ENCODE measurements at regions not wholly inside any gene's neighbourhood (a gene's known extent, or its start where the extent isn't known, plus 50 kb on each side); places are given as distances from the start of the nearest gene placed in this dataset.

- Histone ChIP-seq H3K9me1 (ENCODE audit: control insufficient read depth, insufficient read depth, low read length) (no peaks in the 10 kb centered on the region), H3K4me2 (ENCODE audit: insufficient read depth, low read length) (no peak overlapping the region), H3K9ac (ENCODE audit: insufficient read depth in 1 of 2, low read depth in 2 of 2, low read length in 2 of 2) (no peak overlapping the region), H4K20me1 (replicated peaks; ENCODE audit: control insufficient read depth, insufficient read depth, low read length) (no peaks in the 10 kb centered on the region; the same call in 1 of the 2 replicates), H3K4me1 (replicated peaks in 1 of 2; ENCODE audit: control insufficient read depth in 2 of 2, insufficient read depth in 2 of 2, low read length in 2 of 2) (no peaks in the 10 kb centered on the region; a peak in 2 of 5 replicates), H3K27me3 (ENCODE audit: control insufficient read depth in 2 of 2, insufficient read depth in 2 of 2, low read length in 2 of 2) (peaks cover 0 to 9% of the 10 kb centered on the region in 2 experiments; a peak in 1 of 5 replicates), H2AFZ (ENCODE audit: low read depth, low read length) (no peak overlapping the region), H3K27ac (ENCODE audit: extremely low read depth, low read depth, low read length) (no peak overlapping the region), H3K4me3 (no peak overlapping the region), H3K79me2 (ENCODE audit: control insufficient read depth, insufficient read depth, low read length) (no peaks in the 10 kb centered on the region), H3K36me3 (ENCODE audit: control insufficient read depth, insufficient read depth, low read length) (no peaks in the 10 kb centered on the region), H3K9me3 (replicated peaks; ENCODE audit: control insufficient read depth, insufficient read depth, low read depth, low read length) (no peaks in the 10 kb centered on the region)
- in situ Hi-C loops (cut with MboI) (no loop called here), intact Hi-C loops (cut with micrococcal nuclease) (no loop called here)
- TF ChIP-seq ZNF282 (CRISPR knock-in tag; IDR thresholded peaks at IDR 0.05) = no peak
- TF ChIP-seq TSHZ1 (CRISPR knock-in tag; IDR thresholded peaks at IDR 0.05) = no peak
- TF ChIP-seq TARDBP (IDR thresholded peaks at IDR 0.05) = no peak
- no peak for TF ChIP-seq ZNF583 (CRISPR knock-in tag; IDR thresholded peaks at IDR 0.05)
- no peak for TF ChIP-seq RUNX1 (IDR thresholded peaks at IDR 0.05; ENCODE audit: low read depth)
- TF ChIP-seq, protein P1, sequence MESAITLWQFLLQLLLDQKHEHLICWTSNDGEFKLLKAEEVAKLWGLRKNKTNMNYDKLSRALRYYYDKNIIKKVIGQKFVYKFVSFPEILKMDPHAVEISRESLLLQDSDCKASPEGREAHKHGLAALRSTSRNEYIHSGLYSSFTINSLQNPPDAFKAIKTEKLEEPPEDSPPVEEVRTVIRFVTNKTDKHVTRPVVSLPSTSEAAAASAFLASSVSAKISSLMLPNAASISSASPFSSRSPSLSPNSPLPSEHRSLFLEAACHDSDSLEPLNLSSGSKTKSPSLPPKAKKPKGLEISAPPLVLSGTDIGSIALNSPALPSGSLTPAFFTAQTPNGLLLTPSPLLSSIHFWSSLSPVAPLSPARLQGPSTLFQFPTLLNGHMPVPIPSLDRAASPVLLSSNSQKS (CRISPR knock-in tag; IDR thresholded peaks at IDR 0.05) = no peak
- TF ChIP-seq EWSR1 (IDR thresholded peaks at IDR 0.05; ENCODE audit: borderline replicate concordance, low read depth, partially characterized antibody) = no peak
- POLR2A ChIA-PET = interaction anchor here (0.6 kb wide), 1 partner anchor 552 kb away, joined by 5 read pairs; no protein-coding TSS in a partner anchor
- BruUV-seq (replicated peaks) = no TSS peak
- no peak for FAIRE-seq
- CTCF ChIA-PET (ENCODE audit: low intra/inter-chr PET ratio) = no interaction called here
- no peak for DNase-seq (ENCODE audit: extremely low read depth in 1 of 4, low spot score in 3 of 4)
- no peak for ATAC-seq
- WGBS (ENCODE audit: insufficient coverage, low coverage, missing lambda C conversion rate) = 0% methylated on average over 5 of the region's 5 CpGs
These were observed 214.7 kb upstream of the TBX20 start for GRCh38 chr7:35468606-35469005.
